ENCODE measurements at regions not wholly inside any gene's neighbourhood (a gene's known extent, or its start where the extent isn't known, plus 50 kb on each side); places are given as distances from the start of the nearest gene placed in this dataset.
A peak's percentile ranks its signal among the peaks of the same experiment; 100 is the strongest.

DNA sequence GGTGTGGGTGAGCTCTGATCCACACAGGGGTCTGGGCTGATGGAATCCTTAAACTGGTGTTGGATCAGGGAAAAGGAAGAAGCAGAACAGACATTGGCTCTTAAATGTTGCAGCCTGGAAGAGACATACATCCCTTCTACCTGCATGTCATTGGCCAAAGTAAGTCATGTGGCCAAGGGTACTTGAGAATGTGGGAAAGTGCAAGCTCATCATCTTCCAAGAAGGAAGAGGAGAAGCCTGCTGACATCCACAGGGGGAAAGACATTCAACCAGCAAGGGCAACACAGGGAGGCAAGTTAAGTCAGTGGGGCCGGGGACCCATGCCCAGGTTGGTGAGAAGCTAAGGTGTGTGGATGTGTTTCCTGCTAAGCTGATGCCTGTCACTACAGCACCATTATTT lies 272.8 kb upstream of the MKI67 start:
- DNase-seq = no peak
- Histone ChIP-seq H2AFZ (ENCODE audit: low read length) (no peak overlapping the region), H4K20me1 (ENCODE audit: insufficient read depth, low read depth, low read length) (no peaks in the 10 kb centered on the region), H3K4me2 (ENCODE audit: low read depth, low read length, poor library complexity, severe bottlenecking) (no peak overlapping the region), H3K79me2 (ENCODE audit: low read length) (no peaks in the 10 kb centered on the region), H3K27me3 (ENCODE audit: low read length) (no peaks in the 10 kb centered on the region), H3K27ac (ENCODE audit: low read length) (no peak overlapping the region), H3K4me3 (ENCODE audit: low read length) (no peak overlapping the region), H3K9me2 (replicated peaks; ENCODE audit: insufficient read depth, low read length) (no peaks in the 10 kb centered on the region), H3K4me1 (ENCODE audit: low read length) (no peaks in the 10 kb centered on the region), H3K9ac (ENCODE audit: low read length) (no peak overlapping the region), H3K36me3 (ENCODE audit: insufficient read depth, low read length) (no peaks in the 10 kb centered on the region), H3K9me3 (ENCODE audit: low read length) (no peaks in the 10 kb centered on the region)

GRCh38 chr10:128400564-128400963 lies 274.3 kb upstream of the MKI67 start:
- Histone ChIP-seq H3K36me3 (ENCODE audit: insufficient read depth, low read length) (no peaks in the 10 kb centered on the region), H3K79me2 (ENCODE audit: low read length) (no peaks in the 10 kb centered on the region), H3K27ac (ENCODE audit: low read length) (no peak overlapping the region), H3K9ac (ENCODE audit: low read length) (no peak overlapping the region), H3K9me2 (replicated peaks; ENCODE audit: insufficient read depth, low read length) (no peaks in the 10 kb centered on the region), H2AFZ (ENCODE audit: low read length) (no peak overlapping the region), H4K20me1 (ENCODE audit: insufficient read depth, low read depth, low read length) (no peaks in the 10 kb centered on the region), H3K9me3 (ENCODE audit: low read length) (no peaks in the 10 kb centered on the region), H3K4me3 (ENCODE audit: low read length) (no peak overlapping the region), H3K27me3 (ENCODE audit: low read length) (no peaks in the 10 kb centered on the region), H3K4me2 (ENCODE audit: low read depth, low read length, poor library complexity, severe bottlenecking) (no peak overlapping the region), H3K4me1 (ENCODE audit: low read length) (no peaks in the 10 kb centered on the region)
- no peak for DNase-seq

DNA sequence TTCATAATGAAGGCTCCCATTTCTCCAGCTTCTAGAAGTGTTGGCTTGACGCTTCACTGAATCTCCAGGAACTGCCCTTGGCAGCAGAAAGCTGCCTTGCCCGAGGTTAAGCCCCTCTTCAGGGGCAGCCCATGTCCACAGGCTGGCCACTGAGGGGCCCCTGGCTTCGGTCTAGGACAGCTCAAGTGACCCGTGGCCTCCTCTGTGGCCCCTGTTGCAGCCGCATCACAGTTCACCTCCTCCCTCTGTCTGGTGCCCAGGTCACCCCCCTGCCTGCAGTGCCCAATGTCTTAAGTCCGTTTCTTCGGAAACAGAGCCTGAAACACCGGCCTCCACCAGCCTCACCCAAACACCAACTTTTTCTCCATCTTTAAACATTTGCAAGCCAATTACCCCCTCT lies 279.2 kb upstream of the MKI67 start:
- no peaks in the 10 kb centered on the region for H3K9me3 ChIP-seq (ENCODE audit: low read length)
- H3K4me3 ChIP-seq (ENCODE audit: low read length) = no peak overlapping the region
- no peaks in the 10 kb centered on the region for H3K9me2 ChIP-seq (replicated peaks; ENCODE audit: insufficient read depth, low read length)
- H3K9ac ChIP-seq (ENCODE audit: low read length) = no peak overlapping the region
- H4K20me1 ChIP-seq (ENCODE audit: insufficient read depth, low read depth, low read length) = no peaks in the 10 kb centered on the region
- H3K79me2 ChIP-seq (ENCODE audit: low read length) = no peaks in the 10 kb centered on the region
- no peak overlapping the region for H3K27ac ChIP-seq (ENCODE audit: low read length)
- no peak overlapping the region for H2AFZ ChIP-seq (ENCODE audit: low read length)
- H3K36me3 ChIP-seq (ENCODE audit: insufficient read depth, low read length) = no peaks in the 10 kb centered on the region
- no peak overlapping the region for H3K4me2 ChIP-seq (ENCODE audit: low read depth, low read length, poor library complexity, severe bottlenecking)
- no peaks in the 10 kb centered on the region for H3K4me1 ChIP-seq (ENCODE audit: low read length)
- DNase-seq = no peak
- H3K27me3 ChIP-seq (ENCODE audit: low read length) = no peaks in the 10 kb centered on the region

- DNase-seq = no peak
- Histone ChIP-seq H3K79me2 (ENCODE audit: low read length) (no peaks in the 10 kb centered on the region), H3K36me3 (ENCODE audit: insufficient read depth, low read length) (no peaks in the 10 kb centered on the region), H3K9me2 (replicated peaks; ENCODE audit: insufficient read depth, low read length) (no peaks in the 10 kb centered on the region), H3K4me3 (ENCODE audit: low read length) (no peak overlapping the region), H3K4me2 (ENCODE audit: low read depth, low read length, poor library complexity, severe bottlenecking) (no peak overlapping the region), H4K20me1 (ENCODE audit: insufficient read depth, low read depth, low read length) (no peaks in the 10 kb centered on the region), H3K27ac (ENCODE audit: low read length) (no peak overlapping the region), H2AFZ (ENCODE audit: low read length) (no peak overlapping the region), H3K27me3 (ENCODE audit: low read length) (no peaks in the 10 kb centered on the region), H3K9ac (ENCODE audit: low read length) (no peak overlapping the region), H3K4me1 (ENCODE audit: low read length) (no peaks in the 10 kb centered on the region), H3K9me3 (ENCODE audit: low read length) (no peaks in the 10 kb centered on the region)
Observed at GRCh38 chr10:128411643-128412042, 285.4 kb upstream of the MKI67 start.

DNA sequence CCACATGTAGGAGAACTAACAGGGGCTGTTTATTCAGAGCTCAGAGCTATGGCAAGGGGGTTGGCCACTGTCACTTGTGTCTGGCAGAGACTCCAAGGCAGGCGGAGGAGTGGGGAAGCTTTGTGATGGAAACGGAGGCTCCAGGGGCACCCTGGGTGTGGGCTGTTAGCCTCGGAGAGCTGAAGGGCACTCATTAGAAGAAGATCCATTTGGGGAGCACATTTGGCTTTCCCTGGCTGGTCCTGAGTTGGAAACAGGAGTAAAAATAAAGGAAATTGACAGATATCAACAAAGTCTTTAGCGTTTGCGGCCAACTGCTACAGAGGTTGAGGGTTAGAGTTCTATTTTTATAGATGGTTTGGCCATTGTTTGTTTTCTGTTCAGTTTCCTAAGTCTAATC lies 288.3 kb upstream of the MKI67 start:
- no peaks in the 10 kb centered on the region for H3K27me3 ChIP-seq (ENCODE audit: low read length)
- DNase-seq = no peak

GRCh38 chr10:128416231-128416630 lies 290.0 kb upstream of the MKI67 start:
- no peak overlapping the region for H3K27ac ChIP-seq (ENCODE audit: low read length)
- no peak overlapping the region for H3K4me3 ChIP-seq (ENCODE audit: low read length)
- no peaks in the 10 kb centered on the region for H3K9me3 ChIP-seq (ENCODE audit: low read length)
- no peaks in the 10 kb centered on the region for H3K9me2 ChIP-seq (replicated peaks; ENCODE audit: insufficient read depth, low read length)
- H2AFZ ChIP-seq (ENCODE audit: low read length) = no peak overlapping the region
- H3K27me3 ChIP-seq (ENCODE audit: low read length) = no peaks in the 10 kb centered on the region
- no peak overlapping the region for H3K9ac ChIP-seq (ENCODE audit: low read length)
- no peaks in the 10 kb centered on the region for H4K20me1 ChIP-seq (ENCODE audit: insufficient read depth, low read depth, low read length)
- no peaks in the 10 kb centered on the region for H3K36me3 ChIP-seq (ENCODE audit: insufficient read depth, low read length)
- no peak for DNase-seq
- no peaks in the 10 kb centered on the region for H3K4me1 ChIP-seq (ENCODE audit: low read length)
- H3K79me2 ChIP-seq (ENCODE audit: low read length) = no peaks in the 10 kb centered on the region
- H3K4me2 ChIP-seq (ENCODE audit: low read depth, low read length, poor library complexity, severe bottlenecking) = no peak overlapping the region

More for the DNA sequence above, 288.3 kb upstream of the MKI67 start:
- Histone ChIP-seq H3K4me1 (ENCODE audit: low read length) (no peaks in the 10 kb centered on the region), H3K4me2 (ENCODE audit: low read depth, low read length, poor library complexity, severe bottlenecking) (no peak overlapping the region), H3K36me3 (ENCODE audit: insufficient read depth, low read length) (no peaks in the 10 kb centered on the region), H3K79me2 (ENCODE audit: low read length) (no peaks in the 10 kb centered on the region), H3K27ac (ENCODE audit: low read length) (no peak overlapping the region), H2AFZ (ENCODE audit: low read length) (no peak overlapping the region), H4K20me1 (ENCODE audit: insufficient read depth, low read depth, low read length) (no peaks in the 10 kb centered on the region), H3K9ac (ENCODE audit: low read length) (no peak overlapping the region), H3K9me2 (replicated peaks; ENCODE audit: insufficient read depth, low read length) (no peaks in the 10 kb centered on the region), H3K9me3 (ENCODE audit: low read length) (no peaks in the 10 kb centered on the region), H3K4me3 (ENCODE audit: low read length) (no peak overlapping the region)

DNA sequence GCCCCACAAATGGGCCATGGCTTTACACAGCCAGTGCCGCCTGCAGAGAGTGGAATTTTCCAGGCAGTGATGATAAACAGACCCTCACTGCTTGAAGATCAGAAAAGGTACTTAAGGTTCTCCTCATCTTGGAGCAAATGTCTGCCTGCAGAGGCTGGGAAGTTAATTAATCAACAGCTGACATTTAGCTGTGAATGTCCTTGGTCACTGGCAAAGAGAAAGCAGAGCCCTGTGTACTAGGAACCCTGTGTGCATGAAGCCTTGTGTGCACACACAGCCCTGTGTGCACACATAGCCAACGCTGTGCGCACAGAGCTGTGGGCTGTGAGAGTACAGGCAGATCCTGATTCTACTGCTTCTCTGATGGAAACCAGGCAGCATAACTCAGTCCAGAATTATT lies 291.6 kb upstream of the MKI67 start:
- H3K4me2 ChIP-seq (ENCODE audit: low read depth, low read length, poor library complexity, severe bottlenecking) = no peak overlapping the region
- H3K36me3 ChIP-seq (ENCODE audit: insufficient read depth, low read length) = no peaks in the 10 kb centered on the region
- H3K4me1 ChIP-seq (ENCODE audit: low read length) = no peaks in the 10 kb centered on the region
- no peaks in the 10 kb centered on the region for H4K20me1 ChIP-seq (ENCODE audit: insufficient read depth, low read depth, low read length)
- no peaks in the 10 kb centered on the region for H3K79me2 ChIP-seq (ENCODE audit: low read length)
- H3K27me3 ChIP-seq (ENCODE audit: low read length) = no peaks in the 10 kb centered on the region
- H3K9me2 ChIP-seq (replicated peaks; ENCODE audit: insufficient read depth, low read length) = no peaks in the 10 kb centered on the region
- H3K4me3 ChIP-seq (ENCODE audit: low read length) = no peak overlapping the region
- no peak for DNase-seq
- no peak overlapping the region for H2AFZ ChIP-seq (ENCODE audit: low read length)
- no peak overlapping the region for H3K27ac ChIP-seq (ENCODE audit: low read length)
- no peak overlapping the region for H3K9ac ChIP-seq (ENCODE audit: low read length)
- no peaks in the 10 kb centered on the region for H3K9me3 ChIP-seq (ENCODE audit: low read length)

DNA sequence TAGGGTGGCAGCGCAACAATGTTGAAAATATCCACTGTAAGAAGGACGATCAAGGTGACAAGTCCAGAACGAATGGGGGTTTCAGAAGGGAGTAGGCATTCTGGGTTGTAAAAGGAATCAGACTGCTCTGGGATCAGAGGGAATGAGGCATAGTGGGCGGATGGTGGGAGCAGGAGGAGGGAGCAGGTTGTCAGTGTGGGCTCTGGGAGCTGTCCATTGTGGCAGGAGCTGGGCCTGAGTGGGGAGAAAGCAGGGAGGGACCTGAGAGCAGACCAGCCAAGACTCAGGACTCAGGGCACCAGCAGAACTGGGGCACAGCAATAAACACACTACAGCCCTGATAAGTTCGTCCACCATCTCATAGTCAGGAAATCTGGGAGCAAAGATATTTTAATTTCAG lies 292.6 kb upstream of the MKI67 start:
- H3K79me2 ChIP-seq (ENCODE audit: low read length) = no peaks in the 10 kb centered on the region
- H3K27me3 ChIP-seq (ENCODE audit: low read length) = no peaks in the 10 kb centered on the region
- no peaks in the 10 kb centered on the region for H4K20me1 ChIP-seq (ENCODE audit: insufficient read depth, low read depth, low read length)
- H3K36me3 ChIP-seq (ENCODE audit: insufficient read depth, low read length) = no peaks in the 10 kb centered on the region
- H2AFZ ChIP-seq (ENCODE audit: low read length) = no peak overlapping the region
- H3K4me2 ChIP-seq (ENCODE audit: low read depth, low read length, poor library complexity, severe bottlenecking) = no peak overlapping the region
- DNase-seq = no peak
- no peaks in the 10 kb centered on the region for H3K9me3 ChIP-seq (ENCODE audit: low read length)
- no peak overlapping the region for H3K27ac ChIP-seq (ENCODE audit: low read length)
- no peaks in the 10 kb centered on the region for H3K4me1 ChIP-seq (ENCODE audit: low read length)
- no peak overlapping the region for H3K9ac ChIP-seq (ENCODE audit: low read length)
- no peaks in the 10 kb centered on the region for H3K9me2 ChIP-seq (replicated peaks; ENCODE audit: insufficient read depth, low read length)
- H3K4me3 ChIP-seq (ENCODE audit: low read length) = no peak overlapping the region

GRCh38 chr10:128419466-128420019 lies 293.3 kb upstream of the MKI67 start:
- no peaks in the 10 kb centered on the region for H3K79me2 ChIP-seq (ENCODE audit: low read length)
- H3K36me3 ChIP-seq (ENCODE audit: insufficient read depth, low read length) = no peaks in the 10 kb centered on the region
- no peak overlapping the region for H3K9ac ChIP-seq (ENCODE audit: low read length)
- no peaks in the 10 kb centered on the region for H3K9me3 ChIP-seq (ENCODE audit: low read length)
- H2AFZ ChIP-seq (ENCODE audit: low read length) = no peak overlapping the region
- DNase-seq = peak; percentile 43
- H4K20me1 ChIP-seq (ENCODE audit: insufficient read depth, low read depth, low read length) = no peaks in the 10 kb centered on the region
- no peak overlapping the region for H3K27ac ChIP-seq (ENCODE audit: low read length)
- H3K9me2 ChIP-seq (replicated peaks; ENCODE audit: insufficient read depth, low read length) = no peaks in the 10 kb centered on the region
- H3K4me3 ChIP-seq (ENCODE audit: low read length) = no peak overlapping the region
- H3K4me1 ChIP-seq (ENCODE audit: low read length) = no peaks in the 10 kb centered on the region
- no peak overlapping the region for H3K4me2 ChIP-seq (ENCODE audit: low read depth, low read length, poor library complexity, severe bottlenecking)
- H3K27me3 ChIP-seq (ENCODE audit: low read length) = no peaks in the 10 kb centered on the region
